ENCODE measurements at regions not wholly inside any gene's neighbourhood (a gene's known extent, or its start where the extent isn't known, plus 50 kb on each side); places are given as distances from the start of the nearest gene placed in this dataset.

- no peak for DNase-seq
These were observed 101.2 kb upstream of the MGMT start for GRCh38 chr10:129365767-129366402.

DNA sequence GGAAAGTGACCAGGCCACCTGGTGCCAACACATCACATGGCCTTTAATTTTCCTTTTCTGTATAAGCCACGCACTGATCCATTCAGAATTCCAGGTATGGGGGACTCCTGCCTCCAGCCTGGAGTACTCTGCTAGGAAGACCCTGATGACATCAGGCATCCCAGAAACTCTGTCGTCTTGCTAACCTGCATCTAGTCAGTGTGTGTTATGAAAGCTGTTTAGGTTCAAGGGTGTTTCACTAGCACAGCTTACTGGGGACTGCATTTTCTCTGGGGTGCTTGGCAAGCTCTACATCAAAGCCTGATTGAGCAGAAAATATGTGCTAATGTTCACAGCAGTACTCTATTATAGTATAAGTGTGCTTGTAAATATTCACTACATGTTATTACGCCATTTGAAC is 100.6 kb upstream of the MGMT start:
- DNase-seq, result no peak

GRCh38 chr10:129369566-129369965 is 97.5 kb upstream of the MGMT start:
- DNase-seq, result no peak

DNA sequence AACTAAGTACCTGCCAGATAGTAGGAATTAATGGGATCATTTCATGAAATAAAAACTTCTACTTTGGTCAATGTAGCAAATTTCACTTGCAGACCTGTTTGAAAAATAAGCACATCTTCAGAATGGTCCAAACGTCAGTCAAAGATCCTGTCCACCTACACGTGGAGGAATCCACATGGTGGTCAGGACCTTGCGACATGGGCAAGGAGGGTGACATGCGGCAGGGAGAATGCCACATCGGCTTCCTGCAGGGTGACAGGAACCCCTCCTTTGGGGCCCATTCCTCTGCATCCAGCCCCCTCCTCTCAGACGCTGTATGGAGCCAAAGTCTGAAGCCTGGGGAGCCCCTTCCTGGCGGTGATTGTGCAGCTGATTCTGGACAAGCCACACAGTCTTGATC is 95.5 kb upstream of the MGMT start:
- no peak for DNase-seq

GRCh38 chr10:129372172-129372571 is 94.9 kb upstream of the MGMT start:
- DNase-seq, result no peak

DNA sequence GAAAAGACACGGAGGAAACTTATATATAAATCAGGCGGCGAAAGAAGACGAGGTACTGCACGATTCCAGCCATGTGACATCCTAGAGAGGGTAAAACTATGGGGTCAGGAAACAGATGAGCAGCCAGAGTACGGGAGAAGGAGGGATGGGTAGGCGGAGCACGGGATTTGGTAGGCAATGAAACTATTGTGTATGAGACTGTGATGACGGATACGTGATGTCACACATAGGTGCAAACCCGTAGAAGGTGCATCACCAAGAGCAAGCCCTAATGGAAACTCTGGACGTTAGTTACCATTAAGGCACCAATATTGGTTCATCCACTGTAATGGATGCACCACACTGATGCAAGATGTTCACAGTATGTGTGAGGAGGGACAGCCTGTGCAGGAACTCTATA is 93.8 kb upstream of the MGMT start:
- DNase-seq, result no peak

DNA sequence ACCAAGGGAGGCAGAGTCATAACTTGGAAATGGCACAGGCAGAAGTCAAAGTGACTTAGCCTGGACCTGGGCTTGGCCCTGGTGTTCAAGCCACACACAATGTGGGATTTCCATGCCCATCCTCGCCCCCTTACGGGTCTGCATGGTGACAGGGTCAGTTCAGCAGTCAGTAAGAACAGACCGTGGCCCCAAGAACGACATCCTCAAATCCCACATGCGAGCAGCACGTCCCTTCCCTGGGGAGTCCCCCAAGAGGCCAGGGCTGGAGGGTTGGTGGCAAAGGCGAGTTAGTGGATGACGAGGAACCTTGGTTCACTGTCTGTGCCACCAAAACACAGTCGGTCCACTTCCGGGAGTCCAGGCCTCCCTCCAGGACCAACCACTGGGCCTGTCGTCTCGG is 93.3 kb upstream of the MGMT start:
- DNase-seq, result no peak

- DNase-seq, result no peak
These were observed 91.9 kb upstream of the MGMT start for GRCh38 chr10:129375171-129375570.

- no peak for DNase-seq
These were observed 91.1 kb upstream of the MGMT start for GRCh38 chr10:129375912-129376311.

GRCh38 chr10:129380279-129380678 is 86.8 kb upstream of the MGMT start:
- DNase-seq, result no peak

GRCh38 chr10:129381741-129382140 is 85.3 kb upstream of the MGMT start:
- no peak for DNase-seq

DNA sequence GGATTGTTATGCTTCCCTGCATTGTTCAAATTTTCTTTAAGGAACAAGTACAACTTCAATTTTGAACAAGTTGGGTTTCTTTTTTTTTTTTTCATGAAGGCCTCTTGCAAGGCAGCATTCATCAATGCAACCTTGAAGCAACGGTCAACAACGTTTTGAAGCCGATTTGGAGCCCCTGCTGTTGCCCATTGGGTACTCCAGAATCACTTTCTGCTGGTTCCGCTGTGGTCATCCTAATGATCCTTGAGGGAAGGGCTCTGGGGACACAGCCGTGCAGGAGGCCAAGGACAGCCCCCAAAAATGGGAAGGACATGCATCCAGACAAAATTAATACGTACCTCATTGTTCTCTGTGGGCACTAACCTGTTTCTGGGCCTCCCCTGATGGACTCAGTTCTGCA is 84.6 kb upstream of the MGMT start:
- DNase-seq, result no peak

DNA sequence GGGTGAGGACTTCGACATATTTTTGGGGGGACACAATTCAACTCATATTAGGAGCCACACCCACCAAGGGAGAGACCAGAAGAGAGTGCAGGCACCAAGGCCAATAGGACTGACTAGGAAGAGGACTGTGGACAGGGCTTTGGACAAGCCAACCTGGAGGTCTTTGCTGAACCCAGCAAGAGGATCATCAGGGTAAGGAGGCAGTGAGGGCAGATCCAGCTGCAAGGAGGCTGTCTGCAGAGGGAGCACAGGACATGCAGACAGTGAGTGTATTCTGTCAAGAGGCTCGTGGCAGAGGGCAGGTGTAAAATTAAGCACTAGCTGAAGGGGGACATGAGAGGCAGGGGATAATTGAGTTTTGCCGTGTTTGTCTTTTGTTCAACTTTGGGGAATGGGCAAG is 83.4 kb upstream of the MGMT start:
- DNase-seq, result no peak

GRCh38 chr10:129385600-129385999 is 81.4 kb upstream of the MGMT start:
- no peak for DNase-seq

- no peak for DNase-seq
These were observed 80.4 kb upstream of the MGMT start for GRCh38 chr10:129386415-129387257.

- no peak for DNase-seq
These were observed 79.8 kb upstream of the MGMT start for GRCh38 chr10:129387258-129387525.

DNA sequence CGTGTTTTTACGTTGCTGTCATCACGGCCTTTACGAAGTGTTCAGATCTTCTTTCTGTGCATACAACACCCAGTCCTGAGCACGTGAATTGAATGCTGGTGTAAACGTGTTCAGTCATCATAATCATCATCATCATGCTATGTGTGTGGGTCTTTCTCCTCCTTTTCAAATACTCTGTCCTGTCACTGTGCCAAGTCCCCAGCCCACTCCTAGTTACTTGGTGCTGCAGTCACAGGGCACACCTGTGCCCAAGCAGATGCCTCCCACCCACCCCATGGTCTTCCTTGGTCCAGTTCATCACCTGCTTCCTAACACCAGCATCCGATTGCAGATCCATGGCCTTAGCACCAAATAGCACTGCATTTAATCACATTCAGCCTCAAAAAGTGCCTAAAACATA is 78.6 kb upstream of the MGMT start:
- DNase-seq, result no peak

- DNase-seq, result no peak
These were observed 77.8 kb upstream of the MGMT start for GRCh38 chr10:129389194-129389593.

GRCh38 chr10:129390147-129390546 is 76.9 kb upstream of the MGMT start:
- no peak for DNase-seq

GRCh38 chr10:129390726-129391125 is 76.3 kb upstream of the MGMT start:
- DNase-seq, result no peak

GRCh38 chr10:129391464-129391863 is 75.6 kb upstream of the MGMT start:
- no peak for DNase-seq

GRCh38 chr10:129392855-129393254 is 74.2 kb upstream of the MGMT start:
- DNase-seq, result no peak

GRCh38 chr10:129393812-129394211 is 73.2 kb upstream of the MGMT start:
- no peak for DNase-seq

- no peak for DNase-seq
These were observed 72.3 kb upstream of the MGMT start for GRCh38 chr10:129394518-129395328.

Measured in stimulated activated CD4-positive, alpha-beta T cell treated with anti-CD3 and anti-CD28 coated beads, Interleukin-4, amount 100 ng/mL, for 24 hours (primary cell).